Caco-2 (cell line): ENCODE measurements at regions not wholly inside any gene's neighbourhood (a gene's known extent, or its start where the extent isn't known, plus 50 kb on each side); places are given as distances from the start of the nearest gene placed in this dataset.

Experiments used
- BruUV-seq: library from RNA; stranded (reverse); fragments of 400-500 nt; replicated peaks from 2 replicates; lab custom pipeline; 2021; lab: Mats Ljungman, UMichigan
- CTCF ChIA-PET: fragments of 300-600 bp; sonication (Branson Sonifier 250); formaldehyde crosslinking; loops from one replicate; lab custom pipeline; 2022; ENCODE audit warnings: antibody characterized with exemption; lab: Charles Lee
- POLR2A ChIA-PET: fragments of 300-600 bp; sonication (Branson Sonifier 250); formaldehyde crosslinking; loops from one replicate; lab custom pipeline; 2022; ENCODE audit warnings: antibody characterized with exemption; lab: Charles Lee
- DNase-seq, 2 experiments: peaks; one replicate each; pipeline versions ENCODE4 v3.0.0 to v3.0.0-alpha.2; 2020 to 2022
- H3K27me3 ChIP-seq: replicated peaks from 2 replicates; pipeline ENCODE4 v1.6.0; 2011; ENCODE audit warnings: low read length; ENCODE audit not compliant: control insufficient read depth, insufficient read depth
- H3K36me3 ChIP-seq: 2 replicates; pipeline ENCODE4 v1.5.1; 2011; ENCODE audit warnings: low read length; ENCODE audit not compliant: control insufficient read depth, insufficient read depth
- H3K4me1 ChIP-seq: fragments of 250-450 bp; sonication (Bioruptor Pico); 2 replicates; pipeline ENCODE4 v1.5.1; 2020; ENCODE audit warnings: mild to moderate bottlenecking
- H3K4me3 ChIP-seq: 2 replicates; pipeline ENCODE4 v1.5.1; 2011; ENCODE audit warnings: low read depth, mild to moderate bottlenecking, control low read depth, low read length
- H3K9me3 ChIP-seq: fragments of 250-450 bp; sonication (Bioruptor Pico); 2 replicates; pipeline ENCODE4 v1.5.1; 2020; ENCODE audit warnings: mild to moderate bottlenecking, moderate library complexity
- H3K27ac Mint-ChIP-seq: one replicate; pipeline ENCODE4 v1.8.0; 2022; ENCODE audit warnings: mixed read lengths; ENCODE audit not compliant: unreplicated experiment
- H3K27me3 Mint-ChIP-seq: one replicate; pipeline ENCODE4 v1.8.0; 2022; ENCODE audit warnings: mixed read lengths; ENCODE audit not compliant: insufficient read depth, unreplicated experiment
- H3K36me3 Mint-ChIP-seq: one replicate; pipeline ENCODE4 v1.8.0; 2022; ENCODE audit warnings: mild to moderate bottlenecking, mixed read lengths; ENCODE audit not compliant: insufficient read depth, unreplicated experiment
- H3K4me1 Mint-ChIP-seq: one replicate; pipeline ENCODE4 v1.8.0; 2022; ENCODE audit warnings: low read depth, mixed read lengths; ENCODE audit not compliant: unreplicated experiment
- H3K4me3 Mint-ChIP-seq: one replicate; pipeline ENCODE4 v1.8.0; 2022; ENCODE audit warnings: mild to moderate bottlenecking, moderate library complexity, mixed read lengths; ENCODE audit not compliant: unreplicated experiment
- H3K9me3 Mint-ChIP-seq: one replicate; pipeline ENCODE4 v1.8.0; 2022; ENCODE audit warnings: mixed read lengths; ENCODE audit not compliant: unreplicated experiment
- CTCF ChIP-seq, 2 experiments: fragments of 200-600 bp in 1 of 2; IDR thresholded peaks; 1 replicate in 1 of 2; 2 replicates in 1 of 2; pipeline versions ENCODE4 v1.5.1 to v1.8.0; 2011 to 2022; ENCODE audit warnings: antibody characterized with exemption in 1 of 2, control low read depth in 1 of 2, inconsistent platforms in 1 of 2, low read depth in 1 of 2, low read length in 1 of 2, mild to moderate bottlenecking in 1 of 2, moderate library complexity in 1 of 2; ENCODE audit not compliant: insufficient read depth in 1 of 2, severe bottlenecking in 1 of 2, unreplicated experiment in 1 of 2
- intact Hi-C: fragments of 100-400 bp; cut with micrococcal nuclease; formaldehyde crosslinking; loops from one replicate; pipeline ENCODE4 v1.10.0; 2022; ENCODE audit not compliant: unreplicated experiment

- Mint-ChIP-seq H3K27ac (no peak overlapping the region), H3K4me1 (peaks cover 46% of the 10 kb centered on the region), H3K9me3 (no peaks in the 10 kb centered on the region), H3K36me3 (no peaks in the 10 kb centered on the region), H3K4me3 (no peak overlapping the region), H3K27me3 (no peaks in the 10 kb centered on the region)
- Histone ChIP-seq H3K36me3 (no peaks in the 10 kb centered on the region), H3K9me3 (no peaks in the 10 kb centered on the region), H3K4me3 (no peak overlapping the region), H3K4me1 (peaks cover 29% of the 10 kb centered on the region), H3K27me3 (no peaks in the 10 kb centered on the region)
- ChIA-PET CTCF (no interaction called here), POLR2A (no interaction called here)
- intact Hi-C loops: no loop called here
- DNase-seq: no peak
- BruUV-seq: no TSS peak
- no peak for TF ChIP-seq CTCF (IDR thresholded peaks at IDR 0.05; ENCODE audit: insufficient read depth in 1 of 2, low read depth in 1 of 2, low read length in 1 of 2, severe bottlenecking in 1 of 2, unreplicated experiment in 1 of 2)
These were observed 125.4 kb upstream of the BOD1 start for GRCh38 chr5:173741729-173742431.

- Mint-ChIP-seq H3K4me3 (no peak overlapping the region), H3K27me3 (no peaks in the 10 kb centered on the region), H3K27ac (no peak overlapping the region), H3K36me3 (no peaks in the 10 kb centered on the region), H3K4me1 (peaks cover 43% of the 10 kb centered on the region), H3K9me3 (no peaks in the 10 kb centered on the region)
- Histone ChIP-seq H3K36me3 (no peaks in the 10 kb centered on the region), H3K27me3 (no peaks in the 10 kb centered on the region), H3K4me1 (peaks cover 23% of the 10 kb centered on the region), H3K4me3 (no peak overlapping the region), H3K9me3 (no peaks in the 10 kb centered on the region)
- CTCF ChIA-PET: no interaction called here
- POLR2A ChIA-PET: no interaction called here
- intact Hi-C loops: no loop called here
- BruUV-seq: no TSS peak
- TF ChIP-seq CTCF (IDR thresholded peaks at IDR 0.05; ENCODE audit: insufficient read depth in 1 of 2, low read depth in 1 of 2, low read length in 1 of 2, severe bottlenecking in 1 of 2, unreplicated experiment in 1 of 2): no peak
- no peak for DNase-seq
These were observed 126.0 kb upstream of the BOD1 start for GRCh38 chr5:173742432-173742816.

DNA sequence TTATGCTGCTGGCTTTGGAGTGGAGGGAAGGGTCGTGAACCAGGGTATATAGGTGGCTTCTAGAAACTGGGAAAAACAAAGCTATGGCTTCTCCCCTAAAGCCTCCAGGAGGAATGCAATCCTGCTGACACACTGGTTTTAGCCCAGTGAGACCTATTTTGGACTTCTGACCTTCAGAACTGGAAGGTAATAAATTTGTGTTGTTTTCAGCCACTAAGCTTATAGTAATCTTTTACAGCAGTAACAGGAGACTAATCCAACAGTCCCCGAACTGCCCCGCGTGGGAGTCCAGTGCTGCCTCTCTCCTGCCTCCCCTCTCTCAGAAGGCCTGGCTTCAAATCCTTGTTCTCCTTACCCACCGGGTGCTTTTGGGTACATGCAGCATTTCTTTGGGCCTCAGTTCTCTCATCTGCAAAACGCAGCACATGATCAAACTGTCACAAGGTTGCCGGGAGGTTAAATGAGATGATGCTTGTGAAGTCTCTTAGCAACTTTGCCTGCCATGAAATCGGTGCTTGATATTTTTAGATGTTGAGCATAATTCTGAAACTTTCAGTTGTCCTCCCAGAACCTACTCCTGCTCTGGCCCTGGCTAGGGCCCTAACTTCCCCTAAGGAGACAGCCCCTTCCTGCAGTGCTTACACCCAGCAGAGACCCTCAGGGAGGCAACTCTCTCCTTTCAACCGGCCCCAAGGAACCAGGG is 127.3 kb upstream of the BOD1 start:
- TF ChIP-seq CTCF (IDR thresholded peaks at IDR 0.05; ENCODE audit: insufficient read depth in 1 of 2, low read depth in 1 of 2, low read length in 1 of 2, severe bottlenecking in 1 of 2, unreplicated experiment in 1 of 2): no peak
- Histone ChIP-seq H3K27me3 (no peaks in the 10 kb centered on the region), H3K9me3 (no peaks in the 10 kb centered on the region), H3K36me3 (no peaks in the 10 kb centered on the region), H3K4me3 (no peak overlapping the region), H3K4me1 (peaks cover 20% of the 10 kb centered on the region)
- intact Hi-C loops: loop anchor here (1.0 kb wide), 1 partner anchor 23 kb away; no protein-coding TSS in a partner anchor
- peak in 1 of 2 experiments; percentile 35 for DNase-seq
- Mint-ChIP-seq H3K27ac (peak overlapping the region; percentile 16), H3K36me3 (no peaks in the 10 kb centered on the region), H3K4me3 (no peak overlapping the region), H3K4me1 (peaks cover 39% of the 10 kb centered on the region), H3K27me3 (no peaks in the 10 kb centered on the region), H3K9me3 (no peaks in the 10 kb centered on the region)
- ChIA-PET CTCF (no interaction called here), POLR2A (no interaction called here)
- no TSS peak for BruUV-seq
